ENCODE measurements at regions not wholly inside any gene's neighbourhood (a gene's known extent, or its start where the extent isn't known, plus 50 kb on each side); places are given as distances from the start of the nearest gene placed in this dataset.

DNA sequence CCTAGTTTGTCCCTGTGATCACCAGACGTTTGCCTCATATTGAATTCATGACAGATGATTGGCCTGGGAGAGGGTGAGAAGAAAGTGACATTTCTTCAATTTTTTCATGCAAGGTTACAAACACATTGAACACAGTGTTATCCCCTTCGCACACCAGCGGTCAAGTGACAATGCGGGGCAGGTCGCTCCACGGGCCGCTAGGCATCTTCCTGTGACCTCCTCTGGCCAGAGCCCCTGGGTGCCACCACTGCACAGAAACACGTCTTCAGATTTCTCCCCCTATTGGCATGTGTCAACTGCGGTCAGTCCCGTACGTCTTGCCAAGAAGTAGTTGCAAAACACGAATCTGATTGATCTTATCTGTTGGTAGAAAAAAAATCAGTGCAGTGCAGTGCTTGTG lies 97.1 kb downstream of the PXDC1 start:
- H3K9me3 ChIP-seq (ENCODE audit: control insufficient read depth in 1 of 2, insufficient read depth in 1 of 2, low read length in 2 of 2): peaks cover 0 to 3% of the 10 kb centered on the region in 2 experiments
- H3K9me3 Mint-ChIP-seq: no peaks in the 10 kb centered on the region
- ChIA-PET CTCF (no interaction called here), POLR2A (no interaction called here)
- no peak overlapping the region for H3K27ac Mint-ChIP-seq
- ATAC-seq (ENCODE audit: poor library complexity) (no peak), DNase-seq (no peak)
- H3K4me3 Mint-ChIP-seq: no peak overlapping the region
- H3K4me1 Mint-ChIP-seq (ENCODE audit: low read depth): no peaks in the 10 kb centered on the region
- no peak overlapping the region for H3K4me3 ChIP-seq (ENCODE audit: low read length)
- H3K4me1 ChIP-seq (ENCODE audit: insufficient read depth, low read length): no peaks in the 10 kb centered on the region
- no peak for TF ChIP-seq CTCF (IDR thresholded peaks at IDR 0.05)
- H3K27ac ChIP-seq (ENCODE audit: low read depth in 1 of 2, low read length in 2 of 2): no peak overlapping the region
- no peaks in the 10 kb centered on the region for H3K27me3 ChIP-seq (ENCODE audit: control insufficient read depth in 1 of 2, insufficient read depth in 2 of 2, low read length in 2 of 2)
- H3K36me3 Mint-ChIP-seq (ENCODE audit: low read depth): no peaks in the 10 kb centered on the region
- peaks cover 25% of the 10 kb centered on the region for H3K27me3 Mint-ChIP-seq
- intact Hi-C loops (cut with DNase I, micrococcal nuclease): no loop called here
- no peaks in the 10 kb centered on the region for H3K36me3 ChIP-seq (ENCODE audit: insufficient read depth, low read length)

DNA sequence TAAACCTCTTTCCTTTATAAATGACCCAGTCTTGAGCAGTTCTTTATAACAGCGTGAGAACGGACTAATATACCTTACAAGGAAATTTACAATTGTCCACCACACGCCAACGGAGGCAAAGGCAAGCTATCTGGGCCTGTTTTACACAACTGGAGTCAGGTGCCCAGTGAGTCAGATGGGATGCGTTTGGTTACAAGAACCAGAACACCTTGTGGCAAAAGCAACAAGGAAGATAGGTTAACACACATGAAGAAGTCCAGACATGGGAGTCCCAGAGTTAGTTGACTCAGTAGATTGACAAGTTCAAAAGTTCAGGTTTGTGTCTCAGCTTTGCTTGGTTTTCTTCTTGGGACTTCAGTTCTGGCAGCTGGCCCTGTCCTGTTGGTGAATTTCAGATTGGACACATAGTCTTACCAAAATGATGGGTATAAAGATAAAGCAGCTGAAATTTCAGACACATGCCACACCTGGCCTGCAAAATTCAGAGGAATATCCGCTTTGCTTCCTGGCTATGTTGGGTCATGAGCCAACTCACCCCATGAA lies 97.9 kb downstream of the PXDC1 start:
- H3K36me3 ChIP-seq (ENCODE audit: insufficient read depth, low read length): no peaks in the 10 kb centered on the region
- H3K27ac ChIP-seq (ENCODE audit: low read depth in 1 of 2, low read length in 2 of 2): no peak overlapping the region
- H3K9me3 Mint-ChIP-seq: no peaks in the 10 kb centered on the region
- no peaks in the 10 kb centered on the region for H3K4me1 ChIP-seq (ENCODE audit: insufficient read depth, low read length)
- ATAC-seq (ENCODE audit: poor library complexity) (no peak), DNase-seq (no peak)
- CTCF ChIA-PET: no interaction called here
- H3K4me3 ChIP-seq (ENCODE audit: low read length): no peak overlapping the region
- peaks cover 25% of the 10 kb centered on the region for H3K27me3 Mint-ChIP-seq
- peaks cover 0 to 3% of the 10 kb centered on the region in 2 experiments for H3K9me3 ChIP-seq (ENCODE audit: control insufficient read depth in 1 of 2, insufficient read depth in 1 of 2, low read length in 2 of 2)
- intact Hi-C loops (cut with DNase I, micrococcal nuclease): no loop called here
- no peak for TF ChIP-seq CTCF (IDR thresholded peaks at IDR 0.05)
- no peaks in the 10 kb centered on the region for H3K36me3 Mint-ChIP-seq (ENCODE audit: low read depth)
- H3K27ac Mint-ChIP-seq: no peak overlapping the region
- no peak overlapping the region for H3K4me3 Mint-ChIP-seq
- no peaks in the 10 kb centered on the region for H3K4me1 Mint-ChIP-seq (ENCODE audit: low read depth)
- POLR2A ChIA-PET: no interaction called here
- no peaks in the 10 kb centered on the region for H3K27me3 ChIP-seq (ENCODE audit: control insufficient read depth in 1 of 2, insufficient read depth in 2 of 2, low read length in 2 of 2)

GRCh38 chr6:3651698-3652229 lies 99.7 kb downstream of the PXDC1 start:
- no peaks in the 10 kb centered on the region for H3K4me1 ChIP-seq (ENCODE audit: insufficient read depth, low read length)
- Mint-ChIP-seq H3K27ac (no peak overlapping the region), H3K4me1 (ENCODE audit: low read depth) (no peaks in the 10 kb centered on the region), H3K36me3 (ENCODE audit: low read depth) (no peaks in the 10 kb centered on the region), H3K4me3 (no peak overlapping the region), H3K27me3 (peaks cover 19% of the 10 kb centered on the region), H3K9me3 (no peaks in the 10 kb centered on the region)
- intact Hi-C loops (cut with DNase I, micrococcal nuclease): no loop called here
- no peaks in the 10 kb centered on the region for H3K27me3 ChIP-seq (ENCODE audit: control insufficient read depth in 1 of 2, insufficient read depth in 2 of 2, low read length in 2 of 2)
- ChIA-PET CTCF (no interaction called here), POLR2A (interaction anchor here (0.6 kb wide), 1 partner anchor 112 kb away, joined by 3 read pairs; no protein-coding TSS in a partner anchor)
- H3K9me3 ChIP-seq (ENCODE audit: control insufficient read depth in 1 of 2, insufficient read depth in 1 of 2, low read length in 2 of 2): peaks cover 0 to 3% of the 10 kb centered on the region in 2 experiments
- DNase-seq (no peak), ATAC-seq (ENCODE audit: poor library complexity) (no peak)
- H3K27ac ChIP-seq (ENCODE audit: low read depth in 1 of 2, low read length in 2 of 2): no peak overlapping the region
- H3K4me3 ChIP-seq (ENCODE audit: low read length): no peak overlapping the region
- no peak for TF ChIP-seq CTCF (IDR thresholded peaks at IDR 0.05)
- no peaks in the 10 kb centered on the region for H3K36me3 ChIP-seq (ENCODE audit: insufficient read depth, low read length)
